DOHH2 (cell line): ENCODE measurements at regions not wholly inside any gene's neighbourhood (a gene's known extent, or its start where the extent isn't known, plus 50 kb on each side); places are given as distances from the start of the nearest gene placed in this dataset.

Source experiments
- EZH2phosphoT487 ChIP-seq: fragments of 200-600 bp; sonication (generic); IDR thresholded peaks from 2 replicates; pipeline ENCODE4 v1.6.1; 2017; ENCODE audit warnings: borderline replicate concordance, mild to moderate bottlenecking, antibody characterized with exemption, low read length, moderate library complexity, mixed read lengths
- TF ChIP-seq, protein P1 (sequence below): fragments of 200-600 bp; sonication (generic); IDR thresholded peaks from one replicate; pipeline ENCODE4 v1.5.1; 2014; ENCODE audit warnings: antibody characterized with exemption, mild to moderate bottlenecking, low read depth, low read length; ENCODE audit not compliant: poor library complexity, severe bottlenecking

DNA sequence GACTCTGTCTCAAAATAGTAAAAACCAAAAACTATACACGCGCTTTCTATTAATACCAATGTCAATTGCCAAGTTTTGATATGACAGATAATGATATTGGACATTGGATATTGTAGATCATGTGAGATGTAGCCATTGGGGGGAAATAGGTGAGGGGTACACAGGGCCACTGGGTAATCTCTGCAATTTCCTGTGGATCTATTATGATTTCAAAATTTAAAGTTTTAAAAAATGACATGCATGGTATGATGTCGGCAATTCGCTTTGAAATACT, 266.0 kb downstream of the PARN start:
- TF ChIP-seq, protein P1, sequence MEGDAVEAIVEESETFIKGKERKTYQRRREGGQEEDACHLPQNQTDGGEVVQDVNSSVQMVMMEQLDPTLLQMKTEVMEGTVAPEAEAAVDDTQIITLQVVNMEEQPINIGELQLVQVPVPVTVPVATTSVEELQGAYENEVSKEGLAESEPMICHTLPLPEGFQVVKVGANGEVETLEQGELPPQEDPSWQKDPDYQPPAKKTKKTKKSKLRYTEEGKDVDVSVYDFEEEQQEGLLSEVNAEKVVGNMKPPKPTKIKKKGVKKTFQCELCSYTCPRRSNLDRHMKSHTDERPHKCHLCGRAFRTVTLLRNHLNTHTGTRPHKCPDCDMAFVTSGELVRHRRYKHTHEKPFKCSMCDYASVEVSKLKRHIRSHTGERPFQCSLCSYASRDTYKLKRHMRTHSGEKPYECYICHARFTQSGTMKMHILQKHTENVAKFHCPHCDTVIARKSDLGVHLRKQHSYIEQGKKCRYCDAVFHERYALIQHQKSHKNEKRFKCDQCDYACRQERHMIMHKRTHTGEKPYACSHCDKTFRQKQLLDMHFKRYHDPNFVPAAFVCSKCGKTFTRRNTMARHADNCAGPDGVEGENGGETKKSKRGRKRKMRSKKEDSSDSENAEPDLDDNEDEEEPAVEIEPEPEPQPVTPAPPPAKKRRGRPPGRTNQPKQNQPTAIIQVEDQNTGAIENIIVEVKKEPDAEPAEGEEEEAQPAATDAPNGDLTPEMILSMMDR = no peak
- TF ChIP-seq EZH2phosphoT487 = no peak
